ENCODE measurements at regions not wholly inside any gene's neighbourhood (a gene's known extent, or its start where the extent isn't known, plus 50 kb on each side); places are given as distances from the start of the nearest gene placed in this dataset.

DNA sequence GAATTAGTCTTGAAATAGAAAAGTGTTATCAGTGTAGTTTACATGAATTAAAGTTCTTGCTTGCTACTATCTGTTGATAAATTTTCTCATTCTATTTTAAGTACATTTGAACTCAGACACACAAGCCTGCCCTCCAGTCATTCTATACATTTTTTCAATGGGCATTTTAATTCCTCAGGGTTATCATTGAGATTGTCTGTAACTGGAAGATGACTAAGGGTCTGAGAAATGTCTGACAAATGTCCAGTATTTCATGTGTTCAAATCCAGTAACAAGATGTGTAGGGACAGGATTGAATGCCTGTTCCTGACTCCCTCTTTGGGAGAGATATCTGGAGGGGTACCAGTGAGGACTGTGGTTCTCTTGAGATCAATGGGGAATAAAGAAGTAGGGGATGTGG is 223.9 kb upstream of the ADAMTSL1 start:
- no peak for TF ChIP-seq POLR2AphosphoS5 (IDR thresholded peaks at IDR 0.05)
- TF ChIP-seq CTCF (IDR thresholded peaks at IDR 0.05) = no peak
